GM19193 (cell line): ENCODE measurements at regions not wholly inside any gene's neighbourhood (a gene's known extent, or its start where the extent isn't known, plus 50 kb on each side); places are given as distances from the start of the nearest gene placed in this dataset.
A peak's percentile ranks its signal among the peaks of the same experiment; 100 is the strongest.

ENCODE experiments used
- POLR2A ChIP-seq: IDR thresholded peaks from 4 replicates; pipeline ENCODE4 v1.6.1; 2011; ENCODE audit not compliant: insufficient read depth, insufficient read length; ENCODE audit errors: extremely low read depth

- TF ChIP-seq POLR2A, result no peak
Observed at GRCh38 chr9:124191691-124192395, 65.9 kb upstream of the NEK6 start.

DNA sequence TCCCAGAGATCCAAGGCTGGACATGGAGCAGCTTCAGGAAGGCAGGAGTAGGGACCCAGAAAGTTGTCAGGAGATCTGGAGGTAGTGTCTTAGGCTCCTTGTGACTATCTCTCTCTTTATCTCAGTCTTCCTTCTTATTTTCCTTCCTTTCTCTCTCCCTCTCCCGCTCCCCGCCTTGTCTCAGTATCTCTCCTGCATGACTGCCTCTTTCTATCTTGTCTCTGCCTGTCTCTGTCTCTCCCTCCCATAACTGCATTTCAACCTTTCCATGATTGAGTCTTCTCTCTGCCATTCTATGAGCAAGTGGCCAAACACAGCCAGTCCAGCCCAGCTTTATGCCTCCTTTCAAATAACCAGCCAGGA, 61.0 kb upstream of the NEK6 start:
- TF ChIP-seq POLR2A, result no peak

- TF ChIP-seq POLR2A, result peak; percentile 63
Observed at GRCh38 chr9:124197177-124198095, 60.3 kb upstream of the NEK6 start.

DNA sequence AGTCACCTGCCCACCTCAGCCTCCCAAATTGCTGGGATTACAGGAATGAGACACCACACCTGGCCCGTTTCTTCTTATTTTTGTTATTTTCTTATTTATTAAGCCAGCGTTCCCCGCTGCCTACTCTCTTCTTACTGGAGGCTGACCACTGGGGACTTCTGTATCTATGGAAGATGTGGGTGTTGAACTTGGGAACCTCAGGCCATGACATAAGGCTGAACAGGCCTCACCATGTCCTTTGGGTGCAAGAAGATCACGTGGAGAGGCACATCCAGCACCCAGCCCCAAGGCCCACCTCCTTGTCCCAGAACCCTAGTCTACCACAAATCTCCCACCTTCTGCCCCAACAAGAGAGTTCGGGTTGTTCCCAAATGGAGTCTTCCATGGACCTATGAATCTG, 59.4 kb upstream of the NEK6 start:
- no peak for TF ChIP-seq POLR2A

GRCh38 chr9:124198948-124199347, 58.8 kb upstream of the NEK6 start:
- TF ChIP-seq POLR2A, result no peak

GRCh38 chr9:124199474-124199873, 58.3 kb upstream of the NEK6 start:
- TF ChIP-seq POLR2A, result no peak

GRCh38 chr9:124202447-124202971, 55.2 kb upstream of the NEK6 start:
- peak; percentile 19 for TF ChIP-seq POLR2A

DNA sequence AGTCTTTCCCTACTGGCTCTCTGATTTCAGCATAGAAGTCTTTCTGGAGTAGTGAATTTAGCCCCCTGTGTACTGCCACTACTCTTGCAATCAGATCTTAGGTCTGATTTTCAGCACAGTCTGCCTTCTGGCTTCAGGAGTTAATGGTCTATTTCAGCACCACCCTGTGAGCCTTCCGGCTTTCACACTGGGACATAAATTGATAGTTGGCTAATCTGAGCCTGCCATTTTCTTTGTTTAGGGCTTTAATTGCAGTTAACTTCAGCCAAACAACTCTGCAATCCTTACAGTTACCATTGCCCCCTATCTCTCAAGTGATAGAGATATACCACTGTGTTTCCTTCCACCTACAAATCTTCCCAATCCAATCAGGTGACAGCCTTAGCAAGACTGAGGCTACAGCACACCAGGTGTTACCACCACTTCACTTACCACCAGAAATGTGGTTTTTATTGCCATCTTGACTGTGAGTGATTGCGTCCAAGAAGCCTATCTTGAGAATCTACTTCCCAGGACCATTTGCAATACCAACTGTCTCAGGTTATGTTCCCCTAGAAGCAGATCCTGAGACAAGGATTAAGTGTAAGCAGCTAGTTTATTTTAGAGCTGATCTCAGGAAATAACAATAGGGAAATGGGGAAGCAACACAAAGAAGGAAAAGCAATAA, 51.9 kb upstream of the NEK6 start:
- TF ChIP-seq POLR2A, result no peak

DNA sequence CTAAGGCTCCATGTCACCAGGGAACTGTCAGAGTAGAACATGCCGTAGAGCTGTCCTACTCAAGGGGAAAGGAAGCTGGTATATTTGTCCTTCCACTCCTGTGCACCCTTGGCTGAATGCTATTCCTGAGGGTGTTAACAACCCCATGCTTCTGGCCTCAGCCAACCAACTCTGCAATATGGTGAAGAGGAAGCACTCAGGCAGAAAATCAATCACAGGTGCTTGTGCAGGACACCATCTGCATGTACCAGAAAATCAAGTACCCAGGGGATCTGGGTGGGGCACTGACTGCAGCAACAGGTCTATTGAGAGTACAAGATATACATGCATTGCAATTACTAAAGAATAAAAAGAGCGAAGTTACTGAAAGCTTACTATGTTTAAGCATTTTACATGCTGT, 51.4 kb upstream of the NEK6 start:
- no peak for TF ChIP-seq POLR2A
